Stromal cell of bone marrow (primary cell): ENCODE measurements at regions not wholly inside any gene's neighbourhood (a gene's known extent, or its start where the extent isn't known, plus 50 kb on each side); places are given as distances from the start of the nearest gene placed in this dataset.

Experiments used
- DNase-seq: peaks from one replicate; pipeline ENCODE4 v3.0.0-alpha.2; 2012; ENCODE audit warnings: low read depth

- DNase-seq = no peak
Measured at GRCh38 chr3:59580996-59581395, 531.2 kb upstream of the CFAP20DC start.

GRCh38 chr3:59580499-59580898 lies 530.7 kb upstream of the CFAP20DC start:
- no peak for DNase-seq

- DNase-seq = no peak
Measured at GRCh38 chr3:59578129-59578528, 528.3 kb upstream of the CFAP20DC start.

- no peak for DNase-seq
Measured at GRCh38 chr3:59576606-59577005, 526.8 kb upstream of the CFAP20DC start.

GRCh38 chr3:59575113-59576001 lies 525.5 kb upstream of the CFAP20DC start:
- DNase-seq = peak; percentile 45

DNA sequence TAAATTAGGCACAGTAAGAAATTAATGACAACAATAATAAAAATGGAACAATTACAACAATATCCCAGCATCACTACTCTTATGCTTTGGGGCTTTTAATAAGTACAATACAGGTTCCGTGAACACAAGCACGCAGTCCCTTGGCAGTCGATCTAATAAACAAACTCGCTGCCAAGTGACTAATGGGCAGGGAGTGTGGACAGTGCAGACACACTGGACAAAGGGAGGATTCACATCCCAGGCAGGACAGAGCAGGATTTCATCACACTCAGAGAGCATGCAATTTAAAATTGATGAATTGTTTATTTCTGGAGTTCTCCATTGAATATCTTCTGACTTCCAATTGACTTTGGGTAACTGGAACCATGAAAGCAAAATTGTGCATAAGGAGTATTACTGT lies 524.1 kb upstream of the CFAP20DC start:
- peak; percentile 59 for DNase-seq

- DNase-seq = no peak
Measured at GRCh38 chr3:59572106-59572505, 522.3 kb upstream of the CFAP20DC start.

DNA sequence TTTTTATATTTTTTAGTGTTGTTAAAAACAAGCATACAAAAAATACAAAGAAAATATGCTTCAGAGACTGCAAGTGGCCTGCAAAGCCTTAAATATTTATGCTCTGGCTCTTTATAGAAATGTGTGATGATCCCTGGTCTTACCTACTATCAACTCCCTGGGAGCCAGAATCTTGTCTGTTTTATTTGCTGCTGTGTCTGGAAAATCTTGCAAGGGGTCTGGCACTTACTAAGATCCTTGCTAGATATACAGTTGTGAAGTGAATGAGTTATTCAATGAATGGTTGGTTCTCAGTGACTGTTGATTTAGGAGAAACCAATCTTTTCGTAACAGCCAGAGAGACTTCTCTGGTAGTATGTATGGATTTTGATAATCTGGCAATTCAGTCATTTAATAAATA lies 521.0 kb upstream of the CFAP20DC start:
- DNase-seq = no peak

GRCh38 chr3:59567661-59568060 lies 517.8 kb upstream of the CFAP20DC start:
- no peak for DNase-seq

DNA sequence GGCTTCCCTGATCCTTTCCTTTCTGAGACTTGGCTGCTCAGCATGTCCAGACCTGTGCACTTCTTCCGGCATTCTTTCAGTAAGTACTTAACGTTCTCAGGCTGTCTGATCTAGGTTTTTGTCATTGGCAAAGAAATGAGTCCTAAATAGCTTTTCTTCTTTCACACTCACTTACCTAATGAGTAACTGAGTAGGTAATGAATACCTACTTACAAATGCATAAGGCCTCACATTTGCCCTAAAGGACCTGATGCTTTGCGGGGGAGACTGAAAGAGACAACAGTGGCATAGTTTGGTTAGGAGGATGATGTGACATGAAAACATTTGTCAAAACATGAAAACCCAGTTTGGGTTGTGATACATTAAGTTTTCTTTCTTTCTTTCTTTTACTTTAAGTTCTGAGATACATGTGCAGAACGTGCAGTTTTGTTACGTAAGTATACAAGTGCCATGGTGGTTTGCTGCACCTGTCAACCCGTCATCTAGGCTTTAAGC lies 516.7 kb upstream of the CFAP20DC start:
- no peak for DNase-seq

GRCh38 chr3:59565125-59565524 lies 515.3 kb upstream of the CFAP20DC start:
- DNase-seq = no peak

DNA sequence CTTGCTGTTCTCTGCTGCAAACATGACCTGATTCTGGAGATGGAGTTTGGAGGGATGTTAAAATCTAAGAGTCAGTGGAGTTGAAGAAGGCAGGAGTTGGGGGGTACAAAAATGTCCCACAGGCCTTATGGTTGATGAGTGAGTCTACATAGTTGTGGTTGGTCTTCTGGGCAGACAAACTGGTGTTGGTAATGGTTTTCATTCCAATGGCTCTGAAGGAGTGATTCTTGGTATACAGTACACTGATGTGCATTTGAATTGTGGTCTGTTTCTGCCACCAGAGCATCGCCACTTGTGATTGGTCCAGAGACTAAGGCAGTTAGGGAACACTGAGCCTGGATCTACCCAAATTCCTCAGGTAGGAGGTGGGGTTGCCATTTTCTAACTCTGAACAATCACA lies 514.1 kb upstream of the CFAP20DC start:
- DNase-seq = no peak

GRCh38 chr3:59563072-59563605 lies 513.3 kb upstream of the CFAP20DC start:
- no peak for DNase-seq

DNA sequence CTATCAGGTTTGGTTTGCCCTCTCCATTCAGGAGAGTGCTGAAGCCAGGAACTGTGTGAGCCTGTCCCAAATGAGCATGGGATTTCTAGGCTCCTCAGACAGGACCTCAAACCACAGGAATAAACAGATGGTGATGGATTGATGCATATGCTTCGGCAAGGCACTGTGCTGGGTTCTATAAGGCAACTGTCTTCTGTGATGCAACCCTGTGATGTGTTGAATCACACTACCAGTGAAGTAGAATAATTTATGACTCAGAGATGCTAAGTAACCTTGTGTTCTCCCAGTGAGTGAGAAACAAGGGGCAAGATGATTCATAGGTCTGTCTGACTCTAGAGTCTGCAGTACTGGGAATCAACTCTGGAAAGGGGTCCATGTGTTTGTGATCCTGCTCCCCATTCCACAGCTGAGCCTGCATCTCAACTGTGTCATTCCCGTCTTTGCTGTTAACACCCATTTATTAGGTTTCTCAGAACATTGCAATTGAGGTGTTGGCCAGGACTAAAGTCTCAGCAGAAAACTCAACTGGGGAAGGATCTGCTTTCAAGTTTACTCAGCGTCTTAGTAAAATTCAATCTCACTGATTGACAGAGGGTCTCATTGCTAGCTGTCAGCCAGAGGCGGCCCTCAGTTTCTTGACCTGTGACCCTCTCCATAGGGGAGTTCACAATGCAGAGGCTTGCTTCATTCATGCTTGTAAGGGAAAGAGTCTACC lies 510.1 kb upstream of the CFAP20DC start:
- DNase-seq = peak; percentile 92

DNA sequence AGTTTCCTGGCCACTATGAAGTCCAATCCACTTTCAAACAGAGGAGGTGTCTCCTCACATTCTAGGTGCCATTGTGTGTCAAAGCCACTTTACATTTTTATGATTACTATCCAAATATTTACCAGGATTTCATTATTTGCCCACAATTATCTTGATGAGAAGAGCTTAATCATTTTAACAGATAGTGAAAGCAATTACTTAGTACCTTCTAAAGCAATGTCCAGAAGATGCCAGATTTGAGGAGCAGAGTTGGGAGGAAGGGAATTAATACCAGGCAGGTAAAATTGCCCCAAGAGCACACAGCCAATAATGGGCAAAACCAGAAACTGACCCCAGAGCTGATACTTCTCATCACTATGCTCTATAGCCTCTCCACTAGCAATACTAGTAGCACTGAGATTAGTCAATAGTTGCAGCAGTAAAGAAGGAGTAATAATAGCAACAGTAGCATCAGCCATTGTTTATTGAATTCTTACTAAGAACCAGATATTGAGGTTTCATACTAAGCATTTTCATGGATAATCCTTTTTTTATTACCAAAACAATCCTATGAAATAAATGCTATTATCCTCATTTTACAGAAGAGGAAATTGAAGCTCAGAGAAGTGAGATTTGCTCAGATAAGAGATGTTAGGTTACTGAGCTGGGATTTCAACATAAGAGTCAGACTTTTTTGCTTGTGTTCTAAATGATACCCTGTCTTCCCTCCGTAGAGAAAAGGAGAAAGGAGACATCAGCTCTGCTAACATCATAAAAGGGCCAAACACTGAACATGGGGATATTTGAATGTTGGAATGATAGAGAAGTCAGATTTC lies 509.3 kb upstream of the CFAP20DC start:
- DNase-seq = no peak

DNA sequence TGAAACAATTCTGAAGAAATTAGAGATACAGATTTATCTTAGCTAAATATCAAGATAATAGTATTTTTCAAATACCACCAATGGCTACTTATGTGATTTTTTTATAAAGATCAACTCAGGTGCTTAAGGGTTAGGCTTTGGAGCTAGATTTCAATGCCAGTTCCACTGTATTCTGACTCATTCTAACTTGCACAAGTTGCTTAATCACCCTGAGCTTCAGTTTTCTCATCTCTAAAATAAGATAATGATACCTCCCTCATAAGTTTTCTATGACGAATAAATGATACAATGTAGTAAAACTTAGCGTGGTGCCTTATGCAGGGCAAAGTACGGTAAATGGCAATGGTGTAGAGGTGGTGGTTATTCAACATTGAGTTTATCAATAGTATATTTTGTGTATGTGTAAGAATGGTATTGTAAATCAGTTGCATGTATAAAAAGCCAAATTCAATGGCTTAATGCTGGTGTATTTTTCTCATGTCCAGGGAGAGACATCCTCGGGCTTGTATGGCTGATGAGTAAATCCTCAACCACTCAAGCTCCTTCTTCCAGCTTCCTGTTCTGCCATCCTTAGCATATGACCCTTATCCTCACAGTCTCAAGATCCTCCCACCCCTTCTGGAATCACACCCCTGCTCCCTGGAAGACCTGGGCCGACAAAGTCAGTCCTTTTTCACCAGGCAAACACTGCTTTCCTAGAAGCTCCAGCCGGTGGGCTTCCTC lies 505.9 kb upstream of the CFAP20DC start:
- no peak for DNase-seq

GRCh38 chr3:59553076-59553475 lies 503.3 kb upstream of the CFAP20DC start:
- DNase-seq = no peak

DNA sequence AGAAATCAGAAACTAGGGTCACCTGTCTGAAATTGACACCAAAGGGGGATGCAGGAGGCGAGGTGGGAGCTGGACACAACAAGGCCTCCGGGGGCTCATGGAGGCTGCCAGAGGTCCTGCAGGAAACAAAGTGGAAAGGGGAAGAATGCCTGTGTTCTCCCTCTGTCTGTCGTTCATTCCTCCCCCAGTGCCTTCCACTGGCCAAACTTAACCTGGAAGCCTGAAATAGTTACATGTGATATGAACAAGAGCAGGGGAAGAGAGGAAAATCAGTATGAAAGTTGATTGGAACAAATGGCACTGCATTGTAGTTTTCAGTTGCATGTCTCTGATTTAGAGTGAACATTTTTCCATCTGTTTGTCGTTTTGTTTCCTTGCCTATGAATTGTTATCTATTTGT lies 502.0 kb upstream of the CFAP20DC start:
- no peak for DNase-seq

GRCh38 chr3:59549962-59550361 lies 500.1 kb upstream of the CFAP20DC start:
- DNase-seq = no peak

GRCh38 chr3:59547874-59548273 lies 498.0 kb upstream of the CFAP20DC start:
- no peak for DNase-seq

GRCh38 chr3:59546522-59546921 lies 496.7 kb upstream of the CFAP20DC start:
- no peak for DNase-seq
